B cell (primary cell): ENCODE measurements at regions not wholly inside any gene's neighbourhood (a gene's known extent, or its start where the extent isn't known, plus 50 kb on each side); places are given as distances from the start of the nearest gene placed in this dataset.

Experiments used
- ATAC-seq: fragments of 200-7000 bp; cut with Tn5 transposase; one replicate; pipeline ENCODE4 v1.10.0; 2021; ENCODE audit warnings: low read depth, mild to moderate bottlenecking, moderate number of reproducible peaks, moderate library complexity
- CTCF ChIA-PET: fragments of 350-600 bp; sonication (Branson Sonifier 250); formaldehyde crosslinking; loops from one replicate; lab custom pipeline; 2021; ENCODE audit warnings: antibody characterized with exemption, inconsistent platforms; lab: Charles Lee
- POLR2A ChIA-PET: fragments of 350-600 bp; sonication (Branson Sonifier 250); formaldehyde crosslinking; loops from one replicate; lab custom pipeline; 2021; ENCODE audit warnings: antibody characterized with exemption; lab: Charles Lee
- DNase-seq: peaks from one replicate; pipeline ENCODE4 v3.0.0; 2013
- H2AFZ ChIP-seq: 2 replicates; pipeline ENCODE4 v1.6.1; 2012; ENCODE audit warnings: mild to moderate bottlenecking, low read depth, low read length; ENCODE audit not compliant: insufficient read depth, poor library complexity, severe bottlenecking
- H3K27ac ChIP-seq, 2 donors: 1 replicate in 1 of 2; 2 replicates in 1 of 2; pipeline ENCODE4 v1.5.1; 2012 to 2013; ENCODE audit warnings: low read length in 2 of 2, mild to moderate bottlenecking in 2 of 2, moderate library complexity in 1 of 2
- H3K27me3 ChIP-seq, 4 experiments: fragments of 200-600 bp in 1 of 4; sonication (generic) in 1 of 4; replicated peaks in 1 of 4; 1 replicate in 2 of 4; 2 replicates in 2 of 4; pipeline versions ENCODE4 v1.6.1 to v1.7.0; 2013 to 2016; ENCODE audit warnings: low read length in 3 of 4, mild to moderate bottlenecking in 2 of 4, mixed read lengths in 1 of 4, moderate library complexity in 1 of 4; ENCODE audit not compliant: insufficient read depth in 4 of 4, control insufficient read depth in 3 of 4; ENCODE audit errors: control extremely low read depth in 1 of 4
- H3K36me3 ChIP-seq, 2 experiments: replicated peaks in 1 of 2; 1 replicate in 1 of 2; 2 replicates in 1 of 2; pipeline versions ENCODE4 v1.6.1 to v1.7.1; 2013; ENCODE audit warnings: low read length in 1 of 2; ENCODE audit not compliant: insufficient read depth in 2 of 2, control insufficient read depth in 1 of 2; ENCODE audit errors: control extremely low read depth in 1 of 2, extremely low read depth in 1 of 2
- H3K4me1 ChIP-seq, 2 donors: fragments of 200-600 bp in 1 of 2; sonication (generic) in 1 of 2; 1 replicate in 1 of 2; 2 replicates in 1 of 2; pipeline versions ENCODE4 v1.5.1 to v1.6.1; 2013 to 2017; ENCODE audit warnings: low read length in 2 of 2; ENCODE audit not compliant: control insufficient read depth in 2 of 2, insufficient read depth in 2 of 2
- H3K4me2 ChIP-seq: replicated peaks from 2 replicates; pipeline ENCODE3; 2012; ENCODE audit warnings: mild to moderate bottlenecking, low read depth, low read length; ENCODE audit not compliant: poor library complexity, severe bottlenecking
- H3K4me3 ChIP-seq, 5 experiments: fragments of 200-600 bp in 1 of 5; sonication (generic) in 1 of 5; 1 replicate in 3 of 5; 2 replicates in 2 of 5; pipeline versions ENCODE4 v1.5.1 to v1.7.0; 2011 to 2016; ENCODE audit warnings: low read length in 4 of 5, mild to moderate bottlenecking in 4 of 5, low read depth in 2 of 5, control low read depth in 1 of 5, moderate library complexity in 1 of 5; ENCODE audit not compliant: insufficient read depth in 1 of 5; ENCODE audit errors: control extremely low read depth in 1 of 5, extremely low read depth in 1 of 5
- H3K79me2 ChIP-seq: fragments of 200-600 bp; sonication (generic); one replicate; pipeline ENCODE4 v1.6.0; 2016; ENCODE audit warnings: low read length; ENCODE audit not compliant: control insufficient read depth, insufficient read depth
- H3K9ac ChIP-seq: fragments of 200-600 bp; sonication (generic); 2 replicates; pipeline ENCODE4 v1.6.1; 2017; ENCODE audit warnings: mild to moderate bottlenecking, low read length, moderate library complexity
- H3K9me3 ChIP-seq, 3 donors: one replicate each; pipeline versions ENCODE4 v1.6.1 to v1.7.1; 2013; ENCODE audit warnings: low read length in 2 of 3; ENCODE audit not compliant: control insufficient read depth in 2 of 3, insufficient read depth in 1 of 3; ENCODE audit errors: control extremely low read depth in 1 of 3
- H4K20me1 ChIP-seq: 2 replicates; pipeline ENCODE4 v1.6.0; 2012; ENCODE audit warnings: mild to moderate bottlenecking, low read length; ENCODE audit not compliant: insufficient read depth, control insufficient read depth, poor library complexity, severe bottlenecking
- H3K27ac Mint-ChIP-seq: one replicate; pipeline ENCODE4 v1.8.0; 2021; ENCODE audit warnings: mixed read lengths
- H3K27me3 Mint-ChIP-seq: one replicate; pipeline ENCODE4 v1.8.0; 2021; ENCODE audit warnings: mixed read lengths
- H3K4me1 Mint-ChIP-seq: one replicate; pipeline ENCODE4 v1.8.0; 2021; ENCODE audit warnings: mixed read lengths
- H3K4me3 Mint-ChIP-seq: one replicate; pipeline ENCODE4 v1.8.0; 2021; ENCODE audit warnings: mixed read lengths
- H3K9me3 Mint-ChIP-seq: one replicate; pipeline ENCODE4 v1.8.0; 2022; ENCODE audit warnings: mixed read lengths; ENCODE audit not compliant: insufficient read depth
- CTCF ChIP-seq: fragments of 200-600 bp; IDR thresholded peaks from one replicate; pipeline ENCODE4 v1.8.0; 2022; ENCODE audit warnings: antibody characterized with exemption, mild to moderate bottlenecking
- EZH2 ChIP-seq: IDR thresholded peaks from 2 replicates; pipeline ENCODE4 v1.6.1; 2012; ENCODE audit warnings: borderline replicate concordance, low read depth, mild to moderate bottlenecking, moderate library complexity, low read length; ENCODE audit not compliant: insufficient read depth, poor library complexity, severe bottlenecking
- WGBS: methylation state at CpG from one replicate; pipeline ENCODE4 v1.1.5; 2013; ENCODE audit warnings: missing lambda C conversion rate; ENCODE audit not compliant: insufficient coverage; 5-methylcytosine and 5-hydroxymethylcytosine counted together
- intact Hi-C: fragments of 100-400 bp; cut with micrococcal nuclease; formaldehyde crosslinking; loops from one replicate; pipeline ENCODE4 v1.10.0; 2022

DNA sequence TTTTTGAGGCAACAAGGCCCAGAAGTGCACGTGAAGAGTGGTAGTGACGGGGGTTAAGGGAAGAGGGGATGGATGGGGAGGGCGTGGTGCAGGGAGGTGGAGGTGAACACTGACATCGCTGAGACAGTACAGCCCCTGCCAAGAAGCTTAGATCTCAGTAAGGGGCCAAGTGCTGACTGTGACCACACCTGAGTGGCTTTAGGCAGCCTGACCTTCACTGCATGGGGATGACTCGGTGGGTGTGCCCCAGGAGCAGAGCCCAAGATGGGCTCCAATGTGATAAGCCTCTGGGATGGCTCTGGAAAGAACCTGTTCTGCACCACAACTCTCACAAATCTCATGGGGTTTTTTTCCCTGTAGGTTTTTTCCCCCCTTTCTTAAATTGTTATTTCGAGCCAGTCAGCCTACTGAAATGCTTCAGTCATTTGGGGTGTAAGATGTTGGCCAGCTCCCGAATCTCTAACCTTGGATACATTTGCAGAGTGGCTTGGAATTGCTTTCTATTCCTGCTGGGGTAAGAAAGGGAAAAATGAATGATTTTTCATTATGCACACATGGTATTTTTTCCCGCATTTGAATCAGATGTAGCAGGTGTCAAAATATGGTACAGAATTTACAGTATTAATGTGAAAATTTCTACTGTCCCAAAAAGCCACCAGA is 165.0 kb downstream of the TM9SF2 start:
- no peak for ATAC-seq
- WGBS = 98% methylated on average over 4 of the region's 8 CpGs
- no peak overlapping the region for H3K4me3 ChIP-seq
- ChIA-PET CTCF (no interaction called here), POLR2A (no interaction called here)
- DNase-seq = no peak
- H3K27ac Mint-ChIP-seq = no peak overlapping the region
- peaks cover 0 to 3% (median 0%) of the 10 kb centered on the region in 4 experiments for H3K27me3 ChIP-seq
- H2AFZ ChIP-seq = no peak overlapping the region
- H3K4me1 Mint-ChIP-seq = no peaks in the 10 kb centered on the region
- H3K27ac ChIP-seq = no peak overlapping the region
- no peaks in the 10 kb centered on the region for H3K79me2 ChIP-seq
- H3K9ac ChIP-seq = no peak overlapping the region
- H3K4me2 ChIP-seq = no peak overlapping the region
- H3K27me3 Mint-ChIP-seq = no peaks in the 10 kb centered on the region
- no peaks in the 10 kb centered on the region for H3K9me3 ChIP-seq
- H3K4me3 Mint-ChIP-seq = no peak overlapping the region
- H3K9me3 Mint-ChIP-seq = no peaks in the 10 kb centered on the region
- H3K4me1 ChIP-seq = no peaks in the 10 kb centered on the region
- H4K20me1 ChIP-seq = no peaks in the 10 kb centered on the region
- H3K36me3 ChIP-seq = no peaks in the 10 kb centered on the region
- intact Hi-C loops = no loop called here
- TF ChIP-seq EZH2 (no peak), CTCF (no peak)

GRCh38 chr13:99665711-99666110 is 164.4 kb downstream of the TM9SF2 start:
- Histone ChIP-seq H3K4me3 (no peak overlapping the region), H3K27me3 (peaks cover 0 to 3% (median 0%) of the 10 kb centered on the region in 4 experiments), H3K36me3 (no peaks in the 10 kb centered on the region), H3K9ac (no peak overlapping the region), H3K79me2 (no peaks in the 10 kb centered on the region), H4K20me1 (no peaks in the 10 kb centered on the region), H3K4me2 (no peak overlapping the region), H2AFZ (no peak overlapping the region), H3K9me3 (no peaks in the 10 kb centered on the region), H3K4me1 (no peaks in the 10 kb centered on the region), H3K27ac (no peak overlapping the region)
- TF ChIP-seq CTCF (no peak), EZH2 (no peak)
- ChIA-PET POLR2A (no interaction called here), CTCF (no interaction called here)
- Mint-ChIP-seq H3K4me1 (no peaks in the 10 kb centered on the region), H3K4me3 (no peak overlapping the region), H3K9me3 (no peaks in the 10 kb centered on the region), H3K27me3 (no peaks in the 10 kb centered on the region), H3K27ac (no peak overlapping the region)
- intact Hi-C loops = no loop called here
- DNase-seq = no peak
- ATAC-seq = no peak
- WGBS = 100% methylated on average over 2 of the region's 9 CpGs
